ENCODE measurements at regions not wholly inside any gene's neighbourhood (a gene's known extent, or its start where the extent isn't known, plus 50 kb on each side); places are given as distances from the start of the nearest gene placed in this dataset.

DNA sequence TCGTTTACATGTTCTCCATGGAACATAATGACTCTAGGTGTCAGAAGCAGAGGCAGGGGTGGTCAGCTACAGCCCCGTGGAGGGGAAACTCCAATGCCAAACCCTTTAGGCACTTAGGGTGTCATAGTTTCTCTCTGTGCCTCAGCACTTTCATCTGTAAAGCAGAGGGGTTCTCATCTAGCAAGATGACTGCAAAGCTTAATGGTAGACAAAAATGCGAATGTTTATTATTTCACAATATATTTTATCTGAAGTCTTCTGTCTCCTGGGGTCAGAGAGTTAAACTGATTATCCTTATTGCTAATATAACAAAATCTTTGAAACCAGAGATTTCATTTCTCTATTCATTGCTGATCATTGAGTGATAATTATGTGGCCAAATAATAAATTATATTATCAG lies 522.5 kb downstream of the TSN start:
- Histone ChIP-seq H3K27me3 (ENCODE audit: control insufficient read depth in 1 of 2, insufficient read depth in 2 of 2, low read length in 2 of 2) (no peaks in the 10 kb centered on the region), H3K4me1 (ENCODE audit: control insufficient read depth, insufficient read depth, low read length) (no peaks in the 10 kb centered on the region), H3K4me3 (ENCODE audit: low read length in 2 of 2) (no peak overlapping the region), H3K36me3 (ENCODE audit: control insufficient read depth in 2 of 2, insufficient read depth in 2 of 2, low read length in 2 of 2) (no peaks in the 10 kb centered on the region), H3K9ac (ENCODE audit: low read length in 2 of 2) (no peak overlapping the region), H3K9me3 (ENCODE audit: control insufficient read depth in 2 of 2, low read length in 2 of 2) (no peaks in the 10 kb centered on the region), H3K27ac (ENCODE audit: low read length) (no peak overlapping the region)

DNA sequence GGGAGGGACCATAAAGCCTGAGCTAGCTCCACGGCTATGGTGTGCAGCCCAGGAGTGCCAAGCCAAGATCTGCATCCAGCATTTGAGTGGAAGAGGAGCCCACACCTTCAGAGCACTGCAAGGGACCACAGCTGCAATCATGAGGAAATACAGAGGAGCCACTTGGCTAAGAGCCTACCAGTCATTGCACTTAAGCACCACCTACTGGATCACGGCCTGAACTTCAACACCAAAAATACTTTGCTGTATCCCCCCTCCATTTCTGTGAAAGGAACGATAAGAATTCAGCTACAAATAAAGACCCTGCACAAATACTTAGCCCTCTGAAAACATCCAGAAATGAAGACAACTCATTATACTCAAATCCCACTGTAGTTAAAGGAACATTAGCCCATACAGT lies 545.3 kb downstream of the TSN start:
- Histone ChIP-seq H3K27ac (ENCODE audit: low read length) (no peak overlapping the region), H3K9me3 (ENCODE audit: control insufficient read depth in 2 of 2, low read length in 2 of 2) (peaks cover 0 to 2% of the 10 kb centered on the region in 2 donors), H3K4me1 (ENCODE audit: control insufficient read depth, insufficient read depth, low read length) (no peaks in the 10 kb centered on the region), H3K4me3 (ENCODE audit: low read length in 2 of 2) (no peak overlapping the region), H3K27me3 (ENCODE audit: control insufficient read depth in 1 of 2, insufficient read depth in 2 of 2, low read length in 2 of 2) (no peaks in the 10 kb centered on the region), H3K36me3 (ENCODE audit: control insufficient read depth in 2 of 2, insufficient read depth in 2 of 2, low read length in 2 of 2) (no peaks in the 10 kb centered on the region), H3K9ac (ENCODE audit: low read length in 2 of 2) (no peak overlapping the region)

DNA sequence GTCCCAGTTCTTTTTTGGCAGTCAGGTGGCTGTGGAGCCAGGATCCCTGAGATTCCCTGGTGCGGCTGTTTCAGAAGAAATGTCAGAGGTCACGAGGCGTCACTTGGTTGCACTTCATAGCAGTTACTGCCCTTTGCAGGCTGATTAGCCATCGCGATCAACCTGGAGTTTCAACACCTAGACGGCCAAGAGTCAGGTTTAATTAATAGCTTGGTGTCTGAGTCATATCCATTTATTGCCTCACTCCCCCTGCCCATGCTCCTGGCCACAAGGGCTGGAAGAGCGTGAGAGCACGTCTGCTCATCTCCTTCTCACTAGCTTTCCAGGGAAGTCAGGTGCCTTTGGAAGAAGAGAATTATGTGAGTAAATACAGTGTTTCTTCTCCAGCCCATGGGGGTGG lies 552.3 kb downstream of the TSN start:
- no peaks in the 10 kb centered on the region for H3K27me3 ChIP-seq (ENCODE audit: control insufficient read depth in 1 of 2, insufficient read depth in 2 of 2, low read length in 2 of 2)
- no peak overlapping the region for H3K9ac ChIP-seq (ENCODE audit: low read length in 2 of 2)
- no peaks in the 10 kb centered on the region for H3K9me3 ChIP-seq (ENCODE audit: control insufficient read depth in 2 of 2, low read length in 2 of 2)
- no peaks in the 10 kb centered on the region for H3K36me3 ChIP-seq (ENCODE audit: control insufficient read depth in 2 of 2, insufficient read depth in 2 of 2, low read length in 2 of 2)
- no peak overlapping the region for H3K27ac ChIP-seq (ENCODE audit: low read length)
- H3K4me3 ChIP-seq (ENCODE audit: low read length in 2 of 2) = no peak overlapping the region
- no peaks in the 10 kb centered on the region for H3K4me1 ChIP-seq (ENCODE audit: control insufficient read depth, insufficient read depth, low read length)

DNA sequence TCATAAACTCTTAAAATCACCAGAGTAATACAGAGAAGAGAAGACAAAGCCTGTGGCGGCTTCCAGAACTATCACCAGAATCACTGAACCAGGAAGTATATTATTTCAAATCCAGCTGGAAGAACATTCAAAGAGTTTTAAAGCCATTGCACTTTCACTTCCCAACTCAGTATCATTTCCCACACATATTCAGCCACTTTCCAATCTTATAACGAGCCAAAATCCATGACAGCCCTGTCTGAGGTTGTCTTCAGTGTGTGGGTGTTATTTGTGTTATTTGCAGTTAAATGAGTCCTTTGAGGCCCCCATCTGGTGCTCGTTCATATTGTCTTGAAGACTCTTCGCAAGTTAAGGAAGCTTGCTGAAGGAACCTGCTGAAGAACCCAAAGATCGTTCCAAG lies 559.9 kb downstream of the TSN start:
- Histone ChIP-seq H3K9me3 (ENCODE audit: control insufficient read depth in 2 of 2, low read length in 2 of 2) (no peaks in the 10 kb centered on the region), H3K27me3 (ENCODE audit: control insufficient read depth in 1 of 2, insufficient read depth in 2 of 2, low read length in 2 of 2) (no peaks in the 10 kb centered on the region), H3K9ac (ENCODE audit: low read length in 2 of 2) (no peak overlapping the region), H3K27ac (ENCODE audit: low read length) (no peak overlapping the region), H3K4me1 (ENCODE audit: control insufficient read depth, insufficient read depth, low read length) (no peaks in the 10 kb centered on the region), H3K4me3 (ENCODE audit: low read length in 2 of 2) (no peak overlapping the region), H3K36me3 (ENCODE audit: control insufficient read depth in 2 of 2, insufficient read depth in 2 of 2, low read length in 2 of 2) (no peaks in the 10 kb centered on the region)

DNA sequence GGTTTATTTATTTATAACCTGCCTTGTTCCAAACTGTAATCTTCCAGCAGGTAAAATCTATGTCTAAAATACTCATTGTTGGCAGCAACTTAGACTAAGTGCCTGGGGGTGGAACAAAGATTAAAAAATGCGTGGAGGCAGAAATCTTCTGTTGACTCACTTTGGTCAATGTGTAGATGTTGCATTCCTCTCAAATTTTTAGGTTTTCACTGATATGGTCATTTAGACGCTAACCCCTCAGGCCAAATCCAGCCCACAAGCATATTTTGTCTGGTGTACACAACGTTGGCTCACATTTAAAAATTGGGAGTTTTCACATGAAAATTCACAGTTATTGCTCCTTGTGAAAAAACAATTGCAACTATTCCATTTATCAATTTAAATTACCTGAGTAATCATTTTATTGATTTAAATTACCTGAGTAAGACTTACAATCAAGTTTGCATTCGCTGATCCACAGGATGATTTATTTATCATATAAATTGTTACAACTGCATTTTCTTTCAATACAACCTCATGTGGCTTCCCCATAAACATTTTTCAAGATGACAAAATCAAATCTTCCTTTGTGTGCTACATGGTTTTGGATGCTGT lies 564.2 kb downstream of the TSN start:
- Histone ChIP-seq H3K9me3 (ENCODE audit: control insufficient read depth in 2 of 2, low read length in 2 of 2) (no peaks in the 10 kb centered on the region), H3K9ac (ENCODE audit: low read length in 2 of 2) (no peak overlapping the region), H3K27ac (ENCODE audit: low read length) (no peak overlapping the region), H3K4me1 (ENCODE audit: control insufficient read depth, insufficient read depth, low read length) (no peaks in the 10 kb centered on the region), H3K4me3 (ENCODE audit: low read length in 2 of 2) (no peak overlapping the region), H3K27me3 (ENCODE audit: control insufficient read depth in 1 of 2, insufficient read depth in 2 of 2, low read length in 2 of 2) (no peaks in the 10 kb centered on the region), H3K36me3 (ENCODE audit: control insufficient read depth in 2 of 2, insufficient read depth in 2 of 2, low read length in 2 of 2) (no peaks in the 10 kb centered on the region)

DNA sequence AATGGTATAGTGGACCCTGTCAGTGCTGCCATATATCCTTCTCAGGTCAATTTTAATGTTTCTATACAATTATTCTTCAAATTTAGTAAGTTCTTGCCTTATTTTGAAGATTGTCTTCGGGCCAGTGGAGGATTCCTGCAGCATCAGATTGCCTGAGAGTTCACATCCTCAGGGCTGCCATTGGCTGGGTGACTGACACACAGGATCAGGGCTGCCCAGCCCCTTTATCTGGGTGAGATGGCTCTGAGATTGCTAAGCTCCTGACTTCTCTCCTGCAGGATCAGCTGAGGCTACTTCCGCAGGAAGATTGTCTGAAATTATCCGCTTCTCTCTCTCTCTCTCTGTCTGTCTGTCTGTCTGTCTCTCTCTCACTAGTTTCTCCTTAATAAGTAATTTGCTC lies 567.4 kb downstream of the TSN start:
- Histone ChIP-seq H3K27ac (ENCODE audit: low read length) (no peak overlapping the region), H3K4me1 (ENCODE audit: control insufficient read depth, insufficient read depth, low read length) (no peaks in the 10 kb centered on the region), H3K4me3 (ENCODE audit: low read length in 2 of 2) (no peak overlapping the region), H3K36me3 (ENCODE audit: control insufficient read depth in 2 of 2, insufficient read depth in 2 of 2, low read length in 2 of 2) (no peaks in the 10 kb centered on the region), H3K9ac (ENCODE audit: low read length in 2 of 2) (no peak overlapping the region), H3K9me3 (ENCODE audit: control insufficient read depth in 2 of 2, low read length in 2 of 2) (no peaks in the 10 kb centered on the region), H3K27me3 (ENCODE audit: control insufficient read depth in 1 of 2, insufficient read depth in 2 of 2, low read length in 2 of 2) (no peaks in the 10 kb centered on the region)

DNA sequence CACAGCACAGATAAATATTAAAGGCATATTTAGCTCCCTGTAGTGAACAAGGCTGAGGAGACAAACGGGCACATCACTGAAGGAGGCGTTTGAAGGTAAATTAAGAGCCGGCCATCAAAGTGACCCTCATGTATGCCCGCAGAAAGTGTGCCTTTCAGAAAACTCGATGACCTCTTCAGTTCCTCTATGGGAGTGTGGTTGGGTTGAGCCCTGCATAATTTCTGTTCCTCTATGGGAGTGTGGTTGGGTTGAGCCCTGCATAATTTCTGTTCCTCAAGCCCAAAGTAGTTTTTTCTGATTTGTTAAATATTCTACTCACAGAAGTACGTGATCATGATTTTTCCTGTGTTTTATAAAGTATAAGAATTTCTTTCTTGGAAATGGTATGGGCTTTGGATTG lies 568.5 kb downstream of the TSN start:
- no peaks in the 10 kb centered on the region for H3K27me3 ChIP-seq (ENCODE audit: control insufficient read depth in 1 of 2, insufficient read depth in 2 of 2, low read length in 2 of 2)
- no peaks in the 10 kb centered on the region for H3K36me3 ChIP-seq (ENCODE audit: control insufficient read depth in 2 of 2, insufficient read depth in 2 of 2, low read length in 2 of 2)
- H3K9me3 ChIP-seq (ENCODE audit: control insufficient read depth in 2 of 2, low read length in 2 of 2) = no peaks in the 10 kb centered on the region
- H3K4me3 ChIP-seq (ENCODE audit: low read length in 2 of 2) = no peak overlapping the region
- no peak overlapping the region for H3K9ac ChIP-seq (ENCODE audit: low read length in 2 of 2)
- no peak overlapping the region for H3K27ac ChIP-seq (ENCODE audit: low read length)
- no peaks in the 10 kb centered on the region for H3K4me1 ChIP-seq (ENCODE audit: control insufficient read depth, insufficient read depth, low read length)

DNA sequence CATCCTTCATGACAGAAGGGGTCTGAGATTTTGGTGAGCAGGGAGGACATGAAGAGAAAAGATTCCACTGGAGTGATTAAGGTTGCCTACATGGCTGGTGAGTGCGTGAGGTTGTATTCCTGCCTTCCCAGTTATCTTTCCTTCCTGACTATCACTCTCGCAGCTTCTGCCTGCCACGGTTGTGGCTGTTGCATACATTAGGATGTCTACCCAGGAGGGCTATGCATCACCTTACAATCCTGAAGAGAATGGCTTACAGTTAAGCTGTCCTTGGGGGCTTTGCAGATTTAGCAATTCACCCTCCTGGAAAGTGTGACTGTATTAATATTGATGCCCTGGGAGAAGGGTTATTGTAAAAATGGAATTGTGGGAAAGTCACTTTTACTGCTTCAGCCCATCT lies 571.0 kb downstream of the TSN start:
- no peak overlapping the region for H3K9ac ChIP-seq (ENCODE audit: low read length in 2 of 2)
- no peaks in the 10 kb centered on the region for H3K4me1 ChIP-seq (ENCODE audit: control insufficient read depth, insufficient read depth, low read length)
- no peaks in the 10 kb centered on the region for H3K9me3 ChIP-seq (ENCODE audit: control insufficient read depth in 2 of 2, low read length in 2 of 2)
- H3K27ac ChIP-seq (ENCODE audit: low read length) = no peak overlapping the region
- no peak overlapping the region for H3K4me3 ChIP-seq (ENCODE audit: low read length in 2 of 2)
- no peaks in the 10 kb centered on the region for H3K36me3 ChIP-seq (ENCODE audit: control insufficient read depth in 2 of 2, insufficient read depth in 2 of 2, low read length in 2 of 2)
- H3K27me3 ChIP-seq (ENCODE audit: control insufficient read depth in 1 of 2, insufficient read depth in 2 of 2, low read length in 2 of 2) = no peaks in the 10 kb centered on the region

DNA sequence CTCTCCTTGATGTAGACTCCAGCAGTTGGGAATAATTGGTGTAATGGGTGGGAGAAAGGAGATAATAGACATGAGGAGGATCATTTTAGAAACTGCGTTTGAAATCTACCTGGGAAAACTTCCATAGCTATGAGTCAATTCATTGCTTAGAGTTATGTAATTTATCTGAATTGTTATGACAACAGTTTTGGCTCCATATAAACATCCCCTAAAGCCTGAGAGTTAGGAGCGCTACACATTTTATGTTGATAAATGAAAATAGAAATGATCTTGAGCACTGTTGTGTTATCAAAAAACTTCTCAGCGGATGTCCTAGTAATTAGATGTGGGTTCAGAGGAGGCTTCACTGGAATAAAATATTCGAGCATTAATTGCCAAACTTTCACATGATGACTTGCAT lies 573.4 kb downstream of the TSN start:
- no peaks in the 10 kb centered on the region for H3K36me3 ChIP-seq (ENCODE audit: control insufficient read depth in 2 of 2, insufficient read depth in 2 of 2, low read length in 2 of 2)
- no peak overlapping the region for H3K27ac ChIP-seq (ENCODE audit: low read length)
- H3K9ac ChIP-seq (ENCODE audit: low read length in 2 of 2) = no peak overlapping the region
- no peaks in the 10 kb centered on the region for H3K27me3 ChIP-seq (ENCODE audit: control insufficient read depth in 1 of 2, insufficient read depth in 2 of 2, low read length in 2 of 2)
- H3K4me1 ChIP-seq (ENCODE audit: control insufficient read depth, insufficient read depth, low read length) = no peaks in the 10 kb centered on the region
- no peaks in the 10 kb centered on the region for H3K9me3 ChIP-seq (ENCODE audit: control insufficient read depth in 2 of 2, low read length in 2 of 2)
- no peak overlapping the region for H3K4me3 ChIP-seq (ENCODE audit: low read length in 2 of 2)

DNA sequence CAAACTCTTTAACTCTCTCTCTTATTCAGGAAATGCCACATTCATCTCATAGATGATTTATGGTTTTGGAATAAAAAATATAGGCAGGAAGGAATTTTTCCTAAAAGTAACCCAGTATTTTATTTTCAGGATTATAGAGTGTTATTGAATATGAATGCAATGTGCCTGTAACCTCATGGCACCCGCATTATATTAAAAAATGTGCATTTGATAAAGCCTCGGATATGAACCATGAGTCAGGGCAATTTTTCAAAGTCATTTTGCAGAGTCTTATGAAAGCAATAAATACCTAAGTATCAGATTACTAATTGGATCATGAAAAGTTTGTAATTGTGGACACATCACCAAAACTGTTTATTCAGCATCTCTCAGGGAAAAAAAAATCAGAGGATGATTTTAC lies 573.8 kb downstream of the TSN start:
- Histone ChIP-seq H3K9ac (ENCODE audit: low read length in 2 of 2) (no peak overlapping the region), H3K36me3 (ENCODE audit: control insufficient read depth in 2 of 2, insufficient read depth in 2 of 2, low read length in 2 of 2) (no peaks in the 10 kb centered on the region), H3K9me3 (ENCODE audit: control insufficient read depth in 2 of 2, low read length in 2 of 2) (no peaks in the 10 kb centered on the region), H3K4me3 (ENCODE audit: low read length in 2 of 2) (no peak overlapping the region), H3K4me1 (ENCODE audit: control insufficient read depth, insufficient read depth, low read length) (no peaks in the 10 kb centered on the region), H3K27ac (ENCODE audit: low read length) (no peak overlapping the region), H3K27me3 (ENCODE audit: control insufficient read depth in 1 of 2, insufficient read depth in 2 of 2, low read length in 2 of 2) (no peaks in the 10 kb centered on the region)

DNA sequence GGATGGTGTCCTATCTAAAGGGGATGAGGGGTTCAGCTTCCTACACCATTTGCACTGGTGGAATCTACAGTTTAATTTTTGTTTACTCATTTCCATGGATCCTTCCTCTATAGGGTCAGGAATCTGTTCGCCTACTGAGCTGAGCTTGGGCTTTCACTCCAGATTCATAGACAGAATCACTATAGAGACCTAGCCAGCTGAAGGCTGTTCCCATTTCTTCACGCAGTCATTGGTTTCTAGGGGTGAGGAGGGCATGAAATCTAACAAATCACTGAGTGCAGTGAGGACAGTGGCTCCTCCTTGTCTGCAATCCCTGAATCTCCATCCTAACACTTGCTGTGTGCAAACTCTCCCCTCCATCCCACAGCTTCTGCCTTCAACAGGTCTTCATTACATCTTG lies 578.5 kb downstream of the TSN start:
- no peaks in the 10 kb centered on the region for H3K36me3 ChIP-seq (ENCODE audit: control insufficient read depth in 2 of 2, insufficient read depth in 2 of 2, low read length in 2 of 2)
- peaks cover 0 to 2% of the 10 kb centered on the region in 2 donors for H3K9me3 ChIP-seq (ENCODE audit: control insufficient read depth in 2 of 2, low read length in 2 of 2)
- no peak overlapping the region for H3K9ac ChIP-seq (ENCODE audit: low read length in 2 of 2)
- no peaks in the 10 kb centered on the region for H3K4me1 ChIP-seq (ENCODE audit: control insufficient read depth, insufficient read depth, low read length)
- no peak overlapping the region for H3K27ac ChIP-seq (ENCODE audit: low read length)
- H3K27me3 ChIP-seq (ENCODE audit: control insufficient read depth in 1 of 2, insufficient read depth in 2 of 2, low read length in 2 of 2) = no peaks in the 10 kb centered on the region
- no peak overlapping the region for H3K4me3 ChIP-seq (ENCODE audit: low read length in 2 of 2)

Measured in stomach smooth muscle (tissue), 2 donors.